ENCODE measurements at regions not wholly inside any gene's neighbourhood (a gene's known extent, or its start where the extent isn't known, plus 50 kb on each side); places are given as distances from the start of the nearest gene placed in this dataset.

DNA sequence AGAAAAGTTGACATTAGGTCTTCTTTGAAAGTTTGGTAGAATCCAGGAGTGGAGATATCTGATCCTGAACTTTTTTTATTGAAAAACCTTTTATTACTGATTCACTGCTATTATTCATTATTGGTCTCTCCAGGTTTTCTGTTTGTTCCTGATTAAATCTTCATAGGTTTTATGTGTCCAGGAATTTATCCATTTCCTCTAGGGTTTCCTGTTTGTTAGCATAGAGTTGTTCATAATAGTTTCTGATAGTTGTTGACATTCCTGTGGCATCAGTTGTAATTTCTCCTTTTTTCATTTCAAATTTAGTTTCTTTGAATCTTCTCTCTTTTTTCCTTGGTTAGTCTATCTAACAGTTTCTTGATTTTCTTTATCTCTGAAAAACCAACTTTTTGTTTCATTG, 370.3 kb downstream of the SLC6A15 start:
- TF ChIP-seq EZH2 (IDR thresholded peaks at IDR 0.05) (no peak), POLR2AphosphoS5 (IDR thresholded peaks at IDR 0.05; ENCODE audit: borderline replicate concordance, low read depth, low read length) (no peak)
